ENCODE measurements at regions not wholly inside any gene's neighbourhood (a gene's known extent, or its start where the extent isn't known, plus 50 kb on each side); places are given as distances from the start of the nearest gene placed in this dataset.

- ChIA-PET POLR2A (no interaction called here), CTCF (no interaction called here), SMC1A (ENCODE audit: uncharacterized antibody, unreplicated experiment) (no interaction called here), RAD21 (ENCODE audit: unreplicated experiment) (no interaction called here)
- Histone ChIP-seq H3K4me3 (no peak overlapping the region), H3K36me3 (ENCODE audit: control insufficient read depth in 2 of 2, insufficient read depth in 2 of 2, low read length in 1 of 2) (no peaks in the 10 kb centered on the region), H3K9me3 (replicated peaks; ENCODE audit: control insufficient read depth, insufficient read depth, low read length) (no peaks in the 10 kb centered on the region; the same call in 2 of the 3 replicates), H3K4me2 (ENCODE audit: control insufficient read depth, insufficient read depth) (no peak overlapping the region), H3K27me3 (replicated peaks in 1 of 2; ENCODE audit: control insufficient read depth in 2 of 2, insufficient read depth in 2 of 2, low read length in 1 of 2) (no peaks in the 10 kb centered on the region), H2AFZ (ENCODE audit: control insufficient read depth, low read depth, low read length) (no peak overlapping the region), H3K4me1 (ENCODE audit: control insufficient read depth, insufficient read depth, low read length) (no peaks in the 10 kb centered on the region), H4K20me1 (ENCODE audit: control insufficient read depth, insufficient read depth) (no peaks in the 10 kb centered on the region), H3K27ac (ENCODE audit: control insufficient read depth, insufficient read depth) (no peak overlapping the region), H3K9ac (ENCODE audit: control insufficient read depth, insufficient read depth, low read length) (no peak overlapping the region), H3K79me2 (ENCODE audit: control insufficient read depth, insufficient read depth, low read length) (no peaks in the 10 kb centered on the region)
- BruUV-seq (replicated peaks), result no TSS peak
- intact Hi-C loops (cut with micrococcal nuclease; ENCODE audit: unreplicated experiment), result no loop called here
- in situ Hi-C loops (cut with MboI), result no loop called here
- WGBS (ENCODE audit: insufficient coverage, insufficient replicate concordance, low lambda C conversion rate, missing lambda C conversion rate), result 61% methylated on average over 22 of the region's 22 CpGs
- FAIRE-seq (no peak), ATAC-seq (no peak), DNase-seq (ENCODE audit: low read depth, low spot score) (no peak)
- TF ChIP-seq TARDBP (IDR thresholded peaks at IDR 0.05; ENCODE audit: borderline replicate concordance) (no peak), E4F1 (IDR thresholded peaks at IDR 0.05; ENCODE audit: borderline replicate concordance, partially characterized antibody) (no peak), GABPA (IDR thresholded peaks at IDR 0.05; ENCODE audit: low read depth) (no peak), ATF2 (IDR thresholded peaks at IDR 0.05; ENCODE audit: low read length) (no peak), SP1 (IDR thresholded peaks at IDR 0.05; ENCODE audit: low read depth, low read length) (no peak), NFYA (IDR thresholded peaks at IDR 0.05; ENCODE audit: borderline replicate concordance, low read depth, low read length) (no peak), SIN3A (IDR thresholded peaks at IDR 0.05; ENCODE audit: low read depth, low read length) (no peak)
- TF ChIP-seq, protein P1, sequence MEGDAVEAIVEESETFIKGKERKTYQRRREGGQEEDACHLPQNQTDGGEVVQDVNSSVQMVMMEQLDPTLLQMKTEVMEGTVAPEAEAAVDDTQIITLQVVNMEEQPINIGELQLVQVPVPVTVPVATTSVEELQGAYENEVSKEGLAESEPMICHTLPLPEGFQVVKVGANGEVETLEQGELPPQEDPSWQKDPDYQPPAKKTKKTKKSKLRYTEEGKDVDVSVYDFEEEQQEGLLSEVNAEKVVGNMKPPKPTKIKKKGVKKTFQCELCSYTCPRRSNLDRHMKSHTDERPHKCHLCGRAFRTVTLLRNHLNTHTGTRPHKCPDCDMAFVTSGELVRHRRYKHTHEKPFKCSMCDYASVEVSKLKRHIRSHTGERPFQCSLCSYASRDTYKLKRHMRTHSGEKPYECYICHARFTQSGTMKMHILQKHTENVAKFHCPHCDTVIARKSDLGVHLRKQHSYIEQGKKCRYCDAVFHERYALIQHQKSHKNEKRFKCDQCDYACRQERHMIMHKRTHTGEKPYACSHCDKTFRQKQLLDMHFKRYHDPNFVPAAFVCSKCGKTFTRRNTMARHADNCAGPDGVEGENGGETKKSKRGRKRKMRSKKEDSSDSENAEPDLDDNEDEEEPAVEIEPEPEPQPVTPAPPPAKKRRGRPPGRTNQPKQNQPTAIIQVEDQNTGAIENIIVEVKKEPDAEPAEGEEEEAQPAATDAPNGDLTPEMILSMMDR (IDR thresholded peaks at IDR 0.05 in 2 of 3, conservative IDR thresholded peaks at IDR 0.05 in 1 of 3; ENCODE audit: control insufficient read depth in 2 of 3, extremely low read depth in 1 of 3, insufficient read depth in 1 of 3, low read depth in 3 of 3, low read length in 3 of 3), result no peak
- TF ChIP-seq, protein P2, sequence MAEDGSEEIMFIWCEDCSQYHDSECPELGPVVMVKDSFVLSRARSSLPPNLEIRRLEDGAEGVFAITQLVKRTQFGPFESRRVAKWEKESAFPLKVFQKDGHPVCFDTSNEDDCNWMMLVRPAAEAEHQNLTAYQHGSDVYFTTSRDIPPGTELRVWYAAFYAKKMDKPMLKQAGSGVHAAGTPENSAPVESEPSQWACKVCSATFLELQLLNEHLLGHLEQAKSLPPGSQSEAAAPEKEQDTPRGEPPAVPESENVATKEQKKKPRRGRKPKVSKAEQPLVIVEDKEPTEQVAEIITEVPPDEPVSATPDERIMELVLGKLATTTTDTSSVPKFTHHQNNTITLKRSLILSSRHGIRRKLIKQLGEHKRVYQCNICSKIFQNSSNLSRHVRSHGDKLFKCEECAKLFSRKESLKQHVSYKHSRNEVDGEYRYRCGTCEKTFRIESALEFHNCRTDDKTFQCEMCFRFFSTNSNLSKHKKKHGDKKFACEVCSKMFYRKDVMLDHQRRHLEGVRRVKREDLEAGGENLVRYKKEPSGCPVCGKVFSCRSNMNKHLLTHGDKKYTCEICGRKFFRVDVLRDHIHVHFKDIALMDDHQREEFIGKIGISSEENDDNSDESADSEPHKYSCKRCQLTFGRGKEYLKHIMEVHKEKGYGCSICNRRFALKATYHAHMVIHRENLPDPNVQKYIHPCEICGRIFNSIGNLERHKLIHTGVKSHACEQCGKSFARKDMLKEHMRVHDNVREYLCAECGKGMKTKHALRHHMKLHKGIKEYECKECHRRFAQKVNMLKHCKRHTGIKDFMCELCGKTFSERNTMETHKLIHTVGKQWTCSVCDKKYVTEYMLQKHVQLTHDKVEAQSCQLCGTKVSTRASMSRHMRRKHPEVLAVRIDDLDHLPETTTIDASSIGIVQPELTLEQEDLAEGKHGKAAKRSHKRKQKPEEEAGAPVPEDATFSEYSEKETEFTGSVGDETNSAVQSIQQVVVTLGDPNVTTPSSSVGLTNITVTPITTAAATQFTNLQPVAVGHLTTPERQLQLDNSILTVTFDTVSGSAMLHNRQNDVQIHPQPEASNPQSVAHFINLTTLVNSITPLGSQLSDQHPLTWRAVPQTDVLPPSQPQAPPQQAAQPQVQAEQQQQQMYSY (CRISPR knock-in tag; IDR thresholded peaks at IDR 0.05), result no peak
- TF ChIP-seq, protein P3, sequence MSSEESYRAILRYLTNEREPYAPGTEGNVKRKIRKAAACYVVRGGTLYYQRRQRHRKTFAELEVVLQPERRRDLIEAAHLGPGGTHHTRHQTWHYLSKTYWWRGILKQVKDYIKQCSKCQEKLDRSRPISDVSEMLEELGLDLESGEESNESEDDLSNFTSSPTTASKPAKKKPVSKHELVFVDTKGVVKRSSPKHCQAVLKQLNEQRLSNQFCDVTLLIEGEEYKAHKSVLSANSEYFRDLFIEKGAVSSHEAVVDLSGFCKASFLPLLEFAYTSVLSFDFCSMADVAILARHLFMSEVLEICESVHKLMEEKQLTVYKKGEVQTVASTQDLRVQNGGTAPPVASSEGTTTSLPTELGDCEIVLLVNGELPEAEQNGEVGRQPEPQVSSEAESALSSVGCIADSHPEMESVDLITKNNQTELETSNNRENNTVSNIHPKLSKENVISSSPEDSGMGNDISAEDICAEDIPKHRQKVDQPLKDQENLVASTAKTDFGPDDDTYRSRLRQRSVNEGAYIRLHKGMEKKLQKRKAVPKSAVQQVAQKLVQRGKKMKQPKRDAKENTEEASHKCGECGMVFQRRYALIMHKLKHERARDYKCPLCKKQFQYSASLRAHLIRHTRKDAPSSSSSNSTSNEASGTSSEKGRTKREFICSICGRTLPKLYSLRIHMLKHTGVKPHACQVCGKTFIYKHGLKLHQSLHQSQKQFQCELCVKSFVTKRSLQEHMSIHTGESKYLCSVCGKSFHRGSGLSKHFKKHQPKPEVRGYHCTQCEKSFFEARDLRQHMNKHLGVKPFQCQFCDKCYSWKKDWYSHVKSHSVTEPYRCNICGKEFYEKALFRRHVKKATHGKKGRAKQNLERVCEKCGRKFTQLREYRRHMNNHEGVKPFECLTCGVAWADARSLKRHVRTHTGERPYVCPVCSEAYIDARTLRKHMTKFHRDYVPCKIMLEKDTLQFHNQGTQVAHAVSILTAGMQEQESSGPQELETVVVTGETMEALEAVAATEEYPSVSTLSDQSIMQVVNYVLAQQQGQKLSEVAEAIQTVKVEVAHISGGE (CRISPR knock-in tag; IDR thresholded peaks at IDR 0.05), result no peak
Measured at GRCh38 chrX:1138476-1139184, 73.8 kb downstream of the CRLF2 start.
